Activated CD8-positive, alpha-beta T cell treated with anti-CD3 and anti-CD28 coated beads, Interleukin-2, amount 10 ng/mL, durations not matched to agents 7 days and 5 days (primary cell): ENCODE measurements at regions not wholly inside any gene's neighbourhood (a gene's known extent, or its start where the extent isn't known, plus 50 kb on each side); places are given as distances from the start of the nearest gene placed in this dataset.

Experiments used
- ATAC-seq: fragments of 150-1000 bp; cut with Tn5 transposase; one replicate; pipeline ENCODE4 v1.10.0; 2021; ENCODE audit warnings: moderate library complexity
- CTCF ChIA-PET: fragments of 350-600 bp; sonication (Branson Sonifier 250); formaldehyde crosslinking; loops from one replicate; lab custom pipeline; 2021; ENCODE audit warnings: antibody characterized with exemption; lab: Charles Lee
- POLR2A ChIA-PET: fragments of 350-600 bp; sonication (Branson Sonifier 250); formaldehyde crosslinking; loops from one replicate; lab custom pipeline; 2021; ENCODE audit warnings: antibody characterized with exemption; lab: Charles Lee
- DNase-seq: peaks from one replicate; pipeline ENCODE4 v3.0.0-alpha.2; 2020
- H3K27ac Mint-ChIP-seq: one replicate; pipeline ENCODE4 v1.8.0; 2021; ENCODE audit warnings: mild to moderate bottlenecking, mixed read lengths
- H3K27me3 Mint-ChIP-seq: one replicate; pipeline ENCODE4 v1.8.0; 2021; ENCODE audit warnings: low read depth, mixed read lengths
- H3K36me3 Mint-ChIP-seq: one replicate; pipeline ENCODE4 v1.8.0; 2021; ENCODE audit warnings: low read depth, mixed read lengths
- H3K4me1 Mint-ChIP-seq: one replicate; pipeline ENCODE4 v1.8.0; 2021; ENCODE audit warnings: low read depth, mixed read lengths
- H3K4me3 Mint-ChIP-seq: one replicate; pipeline ENCODE4 v1.8.0; 2021; ENCODE audit warnings: mild to moderate bottlenecking, mixed read lengths
- H3K9me3 Mint-ChIP-seq: one replicate; pipeline ENCODE4 v1.8.0; 2022; ENCODE audit warnings: mixed read lengths; ENCODE audit not compliant: insufficient read depth

- ATAC-seq (no peak), DNase-seq (peak; percentile 23)
- ChIA-PET POLR2A (no interaction called here), CTCF (interaction anchor here (0.7 to 1.2 kb wide), 4 partner anchors 10 to 702 kb away, joined by 3 to 4 read pairs (median 3); no protein-coding TSS in a partner anchor)
- Mint-ChIP-seq H3K4me1 (no peaks in the 10 kb centered on the region), H3K36me3 (no peaks in the 10 kb centered on the region), H3K4me3 (no peak overlapping the region), H3K27me3 (peaks cover 19% of the 10 kb centered on the region), H3K9me3 (no peaks in the 10 kb centered on the region), H3K27ac (no peak overlapping the region)
Measured at GRCh38 chr15:36501063-36501678, 78.3 kb upstream of the CDIN1 start.

GRCh38 chr15:36502509-36502908, 76.9 kb upstream of the CDIN1 start:
- POLR2A ChIA-PET = no interaction called here
- Mint-ChIP-seq H3K4me3 (no peak overlapping the region), H3K27me3 (peaks cover 23% of the 10 kb centered on the region), H3K4me1 (no peaks in the 10 kb centered on the region), H3K9me3 (no peaks in the 10 kb centered on the region), H3K27ac (no peak overlapping the region), H3K36me3 (no peaks in the 10 kb centered on the region)
- DNase-seq = no peak
- ATAC-seq = no peak
- CTCF ChIA-PET = no interaction called here

- ChIA-PET POLR2A (no interaction called here), CTCF (no interaction called here)
- H3K4me1 Mint-ChIP-seq = no peaks in the 10 kb centered on the region
- H3K36me3 Mint-ChIP-seq = no peaks in the 10 kb centered on the region
- H3K27me3 Mint-ChIP-seq = peaks cover 16% of the 10 kb centered on the region
- no peaks in the 10 kb centered on the region for H3K9me3 Mint-ChIP-seq
- H3K4me3 Mint-ChIP-seq = no peak overlapping the region
- ATAC-seq (no peak), DNase-seq (no peak)
- H3K27ac Mint-ChIP-seq = no peak overlapping the region
Measured at GRCh38 chr15:36506733-36507356, 72.6 kb upstream of the CDIN1 start.

GRCh38 chr15:36507458-36507857, 72.0 kb upstream of the CDIN1 start:
- ATAC-seq (no peak), DNase-seq (no peak)
- ChIA-PET CTCF (no interaction called here), POLR2A (no interaction called here)
- Mint-ChIP-seq H3K9me3 (no peaks in the 10 kb centered on the region), H3K4me1 (no peaks in the 10 kb centered on the region), H3K36me3 (no peaks in the 10 kb centered on the region), H3K4me3 (no peak overlapping the region), H3K27ac (no peak overlapping the region), H3K27me3 (peaks cover 16% of the 10 kb centered on the region)

GRCh38 chr15:36511594-36511993, 67.8 kb upstream of the CDIN1 start:
- POLR2A ChIA-PET = no interaction called here
- H3K27ac Mint-ChIP-seq = no peak overlapping the region
- H3K4me3 Mint-ChIP-seq = no peak overlapping the region
- H3K9me3 Mint-ChIP-seq = no peaks in the 10 kb centered on the region
- CTCF ChIA-PET = interaction anchor here (1.4 kb wide), 1 partner anchor 10 kb away, joined by 4 read pairs; no protein-coding TSS in a partner anchor
- peaks cover 9% of the 10 kb centered on the region for H3K27me3 Mint-ChIP-seq
- H3K4me1 Mint-ChIP-seq = no peaks in the 10 kb centered on the region
- DNase-seq (no peak), ATAC-seq (no peak)
- H3K36me3 Mint-ChIP-seq = no peaks in the 10 kb centered on the region

- POLR2A ChIA-PET = no interaction called here
- no peaks in the 10 kb centered on the region for H3K9me3 Mint-ChIP-seq
- no peak overlapping the region for H3K4me3 Mint-ChIP-seq
- no peaks in the 10 kb centered on the region for H3K4me1 Mint-ChIP-seq
- H3K27ac Mint-ChIP-seq = no peak overlapping the region
- H3K27me3 Mint-ChIP-seq = no peaks in the 10 kb centered on the region
- no peak for DNase-seq
- CTCF ChIA-PET = no interaction called here
- H3K36me3 Mint-ChIP-seq = no peaks in the 10 kb centered on the region
- ATAC-seq = no peak
Measured at GRCh38 chr15:36517758-36518157, 61.7 kb upstream of the CDIN1 start.

- POLR2A ChIA-PET = no interaction called here
- Mint-ChIP-seq H3K27ac (no peak overlapping the region), H3K9me3 (no peaks in the 10 kb centered on the region), H3K36me3 (no peaks in the 10 kb centered on the region), H3K4me3 (no peak overlapping the region), H3K27me3 (no peaks in the 10 kb centered on the region), H3K4me1 (no peaks in the 10 kb centered on the region)
- CTCF ChIA-PET = no interaction called here
- no peak for ATAC-seq
- DNase-seq = no peak
Measured at GRCh38 chr15:36519067-36519466, 60.4 kb upstream of the CDIN1 start.

- H3K36me3 Mint-ChIP-seq = no peaks in the 10 kb centered on the region
- no peaks in the 10 kb centered on the region for H3K4me1 Mint-ChIP-seq
- CTCF ChIA-PET = no interaction called here
- no peak for DNase-seq
- no peaks in the 10 kb centered on the region for H3K9me3 Mint-ChIP-seq
- POLR2A ChIA-PET = no interaction called here
- H3K27ac Mint-ChIP-seq = no peak overlapping the region
- no peak for ATAC-seq
- peaks cover 7% of the 10 kb centered on the region for H3K27me3 Mint-ChIP-seq
- H3K4me3 Mint-ChIP-seq = no peak overlapping the region
Measured at GRCh38 chr15:36525430-36525829, 54.0 kb upstream of the CDIN1 start.

- Mint-ChIP-seq H3K4me1 (no peaks in the 10 kb centered on the region), H3K36me3 (no peaks in the 10 kb centered on the region), H3K27me3 (peaks cover 7% of the 10 kb centered on the region), H3K4me3 (no peak overlapping the region), H3K9me3 (no peaks in the 10 kb centered on the region), H3K27ac (no peak overlapping the region)
- CTCF ChIA-PET = no interaction called here
- no peak for DNase-seq
- ATAC-seq = no peak
- POLR2A ChIA-PET = no interaction called here
Measured at GRCh38 chr15:36527235-36528162, 51.9 kb upstream of the CDIN1 start.

- CTCF ChIA-PET = no interaction called here
- no peaks in the 10 kb centered on the region for H3K4me1 Mint-ChIP-seq
- no peak overlapping the region for H3K27ac Mint-ChIP-seq
- H3K9me3 Mint-ChIP-seq = no peaks in the 10 kb centered on the region
- no peak for ATAC-seq
- POLR2A ChIA-PET = no interaction called here
- peaks cover 7% of the 10 kb centered on the region for H3K27me3 Mint-ChIP-seq
- H3K36me3 Mint-ChIP-seq = no peaks in the 10 kb centered on the region
- H3K4me3 Mint-ChIP-seq = no peak overlapping the region
- DNase-seq = no peak
Measured at GRCh38 chr15:36529296-36530011, 50.0 kb upstream of the CDIN1 start.
